Lower lobe of right lung (tissue), 2 donors: ENCODE measurements at regions not wholly inside any gene's neighbourhood (a gene's known extent, or its start where the extent isn't known, plus 50 kb on each side); places are given as distances from the start of the nearest gene placed in this dataset.

Experiments
- ATAC-seq, 2 donors: fragments of 200-7000 bp; cut with Tn5 transposase; one replicate each; pipeline ENCODE4 v1.9.1; 2020 to 2022; ENCODE audit warnings: mild to moderate bottlenecking in 2 of 2, moderate library complexity in 2 of 2
- DNase-seq: peaks from one replicate; pipeline ENCODE4 v3.0.0-alpha.2; 2020
- H3K27ac ChIP-seq: fragments of 200-600 bp; one replicate; pipeline ENCODE4 v1.8.0; 2022
- H3K27me3 ChIP-seq: fragments of 200-600 bp; one replicate; pipeline ENCODE4 v1.8.0; 2022; ENCODE audit warnings: low read depth
- H3K36me3 ChIP-seq: fragments of 200-600 bp; one replicate; pipeline ENCODE4 v1.8.0; 2022; ENCODE audit warnings: mild to moderate bottlenecking
- H3K4me1 ChIP-seq: fragments of 200-600 bp; one replicate; pipeline ENCODE4 v1.8.0; 2022
- H3K4me3 ChIP-seq: fragments of 200-600 bp; one replicate; pipeline ENCODE4 v1.8.0; 2022; ENCODE audit warnings: mild to moderate bottlenecking
- H3K9me3 ChIP-seq: fragments of 200-600 bp; one replicate; pipeline ENCODE4 v1.8.0; 2022
- intact Hi-C: fragments of 100-400 bp; cut with DNase I; formaldehyde crosslinking; loops from one replicate; pipeline ENCODE4 v1.11.0; 2022
- TF ChIP-seq, protein P1 (sequence below): fragments of 200-600 bp; IDR thresholded peaks from one replicate; pipeline ENCODE4 v1.8.0; 2022; ENCODE audit warnings: antibody characterized with exemption, mild to moderate bottlenecking
- donor health status: DM: no; HTN: yes; CAD: no; lungs with severe emphysema.

DNA sequence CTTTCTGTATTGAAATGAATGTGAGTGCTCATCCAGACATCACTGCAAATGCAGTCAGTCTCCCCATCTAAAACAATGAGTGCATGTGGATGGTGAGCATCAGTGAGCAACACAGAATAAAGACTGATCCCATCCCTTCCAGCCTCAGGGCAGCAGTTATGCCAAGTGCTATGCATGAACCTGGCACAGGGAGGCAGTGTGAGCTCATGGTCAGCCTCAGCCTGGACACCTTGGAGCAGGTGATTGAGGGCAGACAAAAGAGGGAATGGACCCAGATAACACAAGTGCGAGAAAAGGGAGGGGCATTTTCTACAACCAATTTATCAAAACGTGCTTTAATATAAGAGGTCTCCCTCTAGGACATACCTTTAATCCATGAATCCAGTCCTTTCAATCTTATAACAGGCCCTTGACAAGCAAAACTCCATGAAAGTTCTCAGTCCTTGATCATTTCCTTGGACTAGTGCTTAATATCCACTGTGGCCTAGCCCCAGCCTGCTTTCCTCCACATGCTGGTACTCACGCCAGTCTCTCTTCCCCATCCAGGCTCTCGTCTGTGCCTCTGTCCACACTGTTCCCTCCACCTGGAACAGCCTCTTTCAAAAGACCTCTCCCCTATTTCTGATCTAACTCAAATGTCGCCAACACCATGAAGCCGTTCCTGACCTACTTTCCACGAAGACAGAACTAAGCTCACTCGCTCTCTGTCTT lies 50.5 kb upstream of the LRRC55 start:
- TF ChIP-seq, protein P1, sequence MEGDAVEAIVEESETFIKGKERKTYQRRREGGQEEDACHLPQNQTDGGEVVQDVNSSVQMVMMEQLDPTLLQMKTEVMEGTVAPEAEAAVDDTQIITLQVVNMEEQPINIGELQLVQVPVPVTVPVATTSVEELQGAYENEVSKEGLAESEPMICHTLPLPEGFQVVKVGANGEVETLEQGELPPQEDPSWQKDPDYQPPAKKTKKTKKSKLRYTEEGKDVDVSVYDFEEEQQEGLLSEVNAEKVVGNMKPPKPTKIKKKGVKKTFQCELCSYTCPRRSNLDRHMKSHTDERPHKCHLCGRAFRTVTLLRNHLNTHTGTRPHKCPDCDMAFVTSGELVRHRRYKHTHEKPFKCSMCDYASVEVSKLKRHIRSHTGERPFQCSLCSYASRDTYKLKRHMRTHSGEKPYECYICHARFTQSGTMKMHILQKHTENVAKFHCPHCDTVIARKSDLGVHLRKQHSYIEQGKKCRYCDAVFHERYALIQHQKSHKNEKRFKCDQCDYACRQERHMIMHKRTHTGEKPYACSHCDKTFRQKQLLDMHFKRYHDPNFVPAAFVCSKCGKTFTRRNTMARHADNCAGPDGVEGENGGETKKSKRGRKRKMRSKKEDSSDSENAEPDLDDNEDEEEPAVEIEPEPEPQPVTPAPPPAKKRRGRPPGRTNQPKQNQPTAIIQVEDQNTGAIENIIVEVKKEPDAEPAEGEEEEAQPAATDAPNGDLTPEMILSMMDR = peak; percentile 55
- Histone ChIP-seq H3K4me3 (no peak overlapping the region), H3K27me3 (no peaks in the 10 kb centered on the region), H3K9me3 (no peaks in the 10 kb centered on the region), H3K36me3 (no peaks in the 10 kb centered on the region), H3K4me1 (no peaks in the 10 kb centered on the region), H3K27ac (no peak overlapping the region)
- intact Hi-C loops = no loop called here
- DNase-seq = no peak
- ATAC-seq = peak; percentile 65 to 69
